H1 (cell line): ENCODE measurements at regions not wholly inside any gene's neighbourhood (a gene's known extent, or its start where the extent isn't known, plus 50 kb on each side); places are given as distances from the start of the nearest gene placed in this dataset.

ENCODE experiments used
- POLR2AphosphoS5 ChIP-seq: IDR thresholded peaks from 2 replicates; pipeline ENCODE4 v1.6.1; 2011; ENCODE audit warnings: low read depth, low read length

- no peak for TF ChIP-seq POLR2AphosphoS5
Observed at GRCh38 chr13:99083981-99084380, 106.1 kb upstream of the DOCK9 start (continued).
